Mammary epithelial cell (primary cell): ENCODE measurements at regions not wholly inside any gene's neighbourhood (a gene's known extent, or its start where the extent isn't known, plus 50 kb on each side); places are given as distances from the start of the nearest gene placed in this dataset.

Source experiments
- CTCF ChIP-seq, 2 donors: IDR thresholded peaks in 1 of 2; conservative IDR thresholded peaks in 1 of 2; 2 replicates each; pipeline ENCODE4 v1.5.1; 2011 to 2012; ENCODE audit warnings: inconsistent platforms in 2 of 2, low read length in 2 of 2, mild to moderate bottlenecking in 2 of 2, control low read depth in 1 of 2, low read depth in 1 of 2; ENCODE audit not compliant: insufficient read depth in 1 of 2; ENCODE audit errors: extremely low read depth in 1 of 2
- EZH2 ChIP-seq: IDR thresholded peaks from 2 replicates; pipeline ENCODE4 v1.6.1; 2012; ENCODE audit warnings: low read length, inconsistent platforms, borderline replicate concordance

- TF ChIP-seq CTCF (conservative IDR thresholded peaks at IDR 0.05 in 1 of 2, IDR thresholded peaks at IDR 0.05 in 1 of 2; ENCODE audit: extremely low read depth in 1 of 2, insufficient read depth in 1 of 2, low read depth in 1 of 2, low read length in 2 of 2) (no peak), EZH2 (no peak)
These were observed 362.7 kb downstream of the ADGRD1 start for GRCh38 chr12:131316388-131316787.
